ENCODE measurements at regions not wholly inside any gene's neighbourhood (a gene's known extent, or its start where the extent isn't known, plus 50 kb on each side); places are given as distances from the start of the nearest gene placed in this dataset.
"Not testable (repeated sequence)": the region's sequence is repeated elsewhere in the genome, so short reads cannot be mapped to it uniquely, and the experiment has no call there.

DNA sequence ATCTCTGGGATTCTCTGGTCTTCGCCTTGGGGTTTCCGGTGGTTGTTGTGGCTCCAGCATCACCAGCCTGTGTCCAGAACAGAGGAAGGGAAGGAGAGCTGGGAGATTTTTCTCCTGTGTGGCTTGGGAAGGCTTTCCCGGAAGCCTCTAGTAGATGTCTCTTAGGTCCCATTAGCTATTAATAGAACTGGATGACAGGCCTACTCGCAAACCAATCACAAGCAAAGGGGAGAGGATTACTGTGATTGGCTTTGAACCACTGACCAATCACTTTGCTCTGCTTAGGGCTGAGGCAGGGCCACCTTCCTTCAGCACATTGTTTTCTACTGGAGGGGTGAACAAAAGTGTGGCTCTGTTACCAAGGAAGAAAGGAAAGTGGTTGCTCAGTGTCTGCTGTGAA lies 203.4 kb upstream of the SULF2 start:
- 50 to 64% methylated on average over 4 of the region's 4 CpGs for WGBS, 2 donors
- TF ChIP-seq, protein P1, sequence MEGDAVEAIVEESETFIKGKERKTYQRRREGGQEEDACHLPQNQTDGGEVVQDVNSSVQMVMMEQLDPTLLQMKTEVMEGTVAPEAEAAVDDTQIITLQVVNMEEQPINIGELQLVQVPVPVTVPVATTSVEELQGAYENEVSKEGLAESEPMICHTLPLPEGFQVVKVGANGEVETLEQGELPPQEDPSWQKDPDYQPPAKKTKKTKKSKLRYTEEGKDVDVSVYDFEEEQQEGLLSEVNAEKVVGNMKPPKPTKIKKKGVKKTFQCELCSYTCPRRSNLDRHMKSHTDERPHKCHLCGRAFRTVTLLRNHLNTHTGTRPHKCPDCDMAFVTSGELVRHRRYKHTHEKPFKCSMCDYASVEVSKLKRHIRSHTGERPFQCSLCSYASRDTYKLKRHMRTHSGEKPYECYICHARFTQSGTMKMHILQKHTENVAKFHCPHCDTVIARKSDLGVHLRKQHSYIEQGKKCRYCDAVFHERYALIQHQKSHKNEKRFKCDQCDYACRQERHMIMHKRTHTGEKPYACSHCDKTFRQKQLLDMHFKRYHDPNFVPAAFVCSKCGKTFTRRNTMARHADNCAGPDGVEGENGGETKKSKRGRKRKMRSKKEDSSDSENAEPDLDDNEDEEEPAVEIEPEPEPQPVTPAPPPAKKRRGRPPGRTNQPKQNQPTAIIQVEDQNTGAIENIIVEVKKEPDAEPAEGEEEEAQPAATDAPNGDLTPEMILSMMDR (IDR thresholded peaks at IDR 0.05): no peak
- no peak for TF ChIP-seq POLR2A (IDR thresholded peaks at IDR 0.05)
- Histone ChIP-seq H3K4me3 (no peak overlapping the region), H3K9me3 (peaks cover 0 to 12% (median 0%) of the 10 kb centered on the region in 3 donors), H3K36me3 (no peaks in the 10 kb centered on the region), H3K27me3 (no peaks in the 10 kb centered on the region), H3K27ac (no peak overlapping the region), H3K4me1 (peaks cover 0 to 53% (median 5%) of the 10 kb centered on the region in 3 donors)
- intact Hi-C loops (cut with DNase I): no loop called here
- no peak for DNase-seq

DNA sequence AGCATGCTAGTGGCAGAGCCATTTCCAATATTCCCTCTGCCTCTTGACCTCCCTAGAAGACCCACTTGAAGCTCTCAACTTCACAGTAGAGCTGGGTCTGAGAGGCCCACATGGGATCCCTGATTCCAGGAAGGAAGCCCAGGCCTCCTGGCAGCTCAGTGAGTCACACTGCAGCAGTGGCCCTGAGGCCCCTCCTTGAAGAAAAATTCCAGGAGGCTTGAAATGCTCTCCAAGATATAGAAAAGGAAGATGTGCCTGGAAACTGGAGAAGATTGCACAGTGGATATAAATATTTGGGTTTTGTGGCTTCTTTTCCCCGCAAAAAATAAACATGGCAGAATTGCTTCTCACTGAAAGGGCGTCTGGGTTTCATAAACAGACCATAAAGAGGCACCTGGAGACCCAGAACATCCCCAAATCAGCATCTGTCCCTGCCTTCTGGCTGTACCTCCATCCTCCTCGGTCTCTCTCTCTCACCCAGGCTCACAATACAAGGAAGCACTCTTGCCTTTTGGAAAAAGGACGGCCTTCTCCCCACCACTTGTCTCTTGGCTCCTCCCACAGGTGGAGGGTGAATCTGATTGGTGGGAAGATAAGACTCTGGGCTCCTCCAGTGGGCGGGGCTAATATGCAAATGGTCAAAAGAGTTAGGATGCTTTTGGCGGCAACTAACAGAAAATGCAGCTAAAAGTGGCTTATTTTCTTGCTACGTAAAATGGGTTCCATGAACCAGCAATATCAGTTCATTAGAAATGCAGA lies 200.0 kb upstream of the SULF2 start:
- no peak for DNase-seq

DNA sequence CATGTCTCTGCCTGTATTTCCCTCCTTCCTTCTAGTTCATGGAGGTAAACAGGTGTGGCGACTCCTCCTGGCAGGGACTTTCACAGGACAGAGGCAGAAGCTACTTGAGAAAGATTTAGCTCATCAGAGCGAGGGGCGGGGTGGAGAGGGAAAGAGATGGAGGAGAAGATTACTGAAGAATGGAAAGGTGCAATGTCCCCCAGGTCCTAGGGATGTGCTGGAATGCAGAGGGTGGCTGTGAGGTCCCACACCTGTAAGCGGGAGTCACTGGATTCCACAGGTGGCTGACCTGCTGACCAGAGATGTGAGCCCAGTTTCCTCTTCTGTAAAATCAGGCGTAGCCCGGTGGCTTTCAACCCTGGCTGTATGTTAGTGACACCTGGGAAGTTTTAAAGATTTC lies 199.2 kb upstream of the SULF2 start:
- TF ChIP-seq, protein P1 (IDR thresholded peaks at IDR 0.05): no peak
- 90 to 97% methylated on average over 5 to 6 of the region's 6 CpGs for WGBS, 2 donors
- intact Hi-C loops (cut with DNase I): no loop called here

More for the DNA sequence above, 200.0 kb upstream of the SULF2 start:
- Histone ChIP-seq H3K36me3 (no peaks in the 10 kb centered on the region), H3K9me3 (no peaks in the 10 kb centered on the region), H3K4me3 (no peak overlapping the region), H3K4me1 (peaks cover 0 to 22% (median 0%) of the 10 kb centered on the region in 3 donors), H3K27me3 (no peaks in the 10 kb centered on the region), H3K27ac (no peak overlapping the region)
- WGBS, 2 donors: 77 to 78% methylated on average over 7 of the region's 7 CpGs
- intact Hi-C loops (cut with DNase I): no loop called here
- TF ChIP-seq, protein P1 (IDR thresholded peaks at IDR 0.05): no peak
- no peak for TF ChIP-seq POLR2A (IDR thresholded peaks at IDR 0.05)

DNA sequence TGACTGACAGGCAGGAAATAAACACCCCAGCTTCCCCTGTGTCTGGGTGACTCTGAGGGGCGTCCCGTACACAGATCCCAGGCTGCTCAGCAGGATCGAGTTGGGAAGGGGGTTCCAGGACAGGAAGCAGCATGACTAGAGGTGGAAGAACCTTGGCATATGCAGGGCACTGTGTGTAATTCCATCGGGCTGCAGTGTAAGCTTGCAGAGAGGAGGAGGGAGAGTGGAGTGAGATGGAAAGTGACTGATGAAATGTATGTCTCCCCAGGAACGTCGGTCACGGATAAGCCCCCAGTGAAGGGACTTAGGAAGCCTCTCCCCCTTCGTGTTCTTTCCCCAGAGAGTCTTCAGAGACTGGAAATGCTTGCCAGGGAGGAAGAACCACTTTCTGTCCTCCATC lies 198.4 kb upstream of the SULF2 start:
- intact Hi-C loops (cut with DNase I); H3K27me3 ChIP-seq; DNase-seq; H3K4me3 ChIP-seq; H3K9me3 ChIP-seq; H3K36me3 ChIP-seq; H3K27ac ChIP-seq: not testable (repeated sequence)
- H3K4me1 ChIP-seq: peaks cover 0 to 22% (median 0%) of the 10 kb centered on the region in 3 donors
- WGBS, 2 donors: 22 to 34% methylated on average over 5 of the region's 8 CpGs

More for the DNA sequence above, 199.2 kb upstream of the SULF2 start:
- Histone ChIP-seq H3K27me3 (no peaks in the 10 kb centered on the region), H3K36me3 (no peaks in the 10 kb centered on the region), H3K9me3 (no peaks in the 10 kb centered on the region), H3K4me3 (no peak overlapping the region), H3K4me1 (peaks cover 0 to 19% (median 0%) of the 10 kb centered on the region in 3 donors), H3K27ac (no peak overlapping the region)
- no peak for DNase-seq

DNA sequence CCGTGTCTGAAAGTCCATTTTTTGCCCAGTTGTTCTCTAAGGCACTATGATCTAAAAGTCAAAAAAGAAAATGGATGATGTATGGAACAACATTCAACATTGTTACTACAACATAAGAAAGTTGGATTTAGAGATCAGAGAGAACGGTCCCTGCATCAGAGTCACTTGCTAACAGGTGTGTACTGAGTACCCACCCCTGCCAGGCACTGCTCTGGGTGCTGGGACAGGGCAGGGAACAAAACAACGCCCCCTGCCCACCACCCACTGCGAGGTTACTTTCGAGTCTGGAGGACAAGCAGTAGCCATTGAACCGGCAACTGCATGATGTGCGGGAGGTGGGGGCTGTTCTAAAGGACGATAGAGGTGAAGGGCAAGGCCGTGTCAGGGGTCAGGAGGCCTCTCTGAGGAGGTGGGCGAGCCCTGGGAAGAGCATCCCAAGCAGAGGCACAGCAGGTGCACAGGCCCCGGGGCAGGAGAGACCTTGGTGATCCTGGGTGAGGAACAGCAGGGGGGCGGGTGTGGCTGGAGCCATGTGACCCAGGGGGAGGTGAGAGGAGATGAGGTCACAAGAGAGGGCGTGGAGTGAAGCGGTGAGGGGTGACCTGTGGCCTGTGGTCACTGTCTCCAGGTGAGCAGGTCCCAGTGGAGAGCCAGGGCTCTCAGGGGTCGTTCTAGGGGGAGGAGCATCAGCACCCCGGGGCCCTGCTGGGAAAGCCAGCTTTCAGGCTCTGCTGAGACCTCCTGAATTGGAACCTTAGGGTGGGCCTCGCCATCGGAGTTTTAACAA lies 197.5 kb upstream of the SULF2 start:
- no peaks in the 10 kb centered on the region for H3K9me3 ChIP-seq
- no peaks in the 10 kb centered on the region for H3K27me3 ChIP-seq
- intact Hi-C loops (cut with DNase I): no loop called here
- no peak overlapping the region for H3K27ac ChIP-seq
- H3K36me3 ChIP-seq: no peaks in the 10 kb centered on the region
- TF ChIP-seq, protein P1 (IDR thresholded peaks at IDR 0.05): no peak
- no peak for TF ChIP-seq POLR2A (IDR thresholded peaks at IDR 0.05)
- WGBS, 2 donors: 69 to 82% methylated on average over 11 to 14 of the region's 18 CpGs
- H3K4me3 ChIP-seq: no peak overlapping the region
- DNase-seq: no peak
- peaks cover under 1 to 27% (median 2%) of the 10 kb centered on the region in 3 donors for H3K4me1 ChIP-seq

Data from esophagus squamous epithelium (tissue), 5 donors.